Gastroesophageal sphincter (tissue), 3 donors: ENCODE measurements at regions not wholly inside any gene's neighbourhood (a gene's known extent, or its start where the extent isn't known, plus 50 kb on each side); places are given as distances from the start of the nearest gene placed in this dataset.

Experiments used
- CTCF ChIP-seq, 4 experiments: fragments of 200-600 bp in 2 of 4; fragments of 450-650 bp in 2 of 4; sonication (generic) in 1 of 4; IDR thresholded peaks; one replicate each; pipeline ENCODE4 v1.5.1; 2017 to 2019; ENCODE audit warnings: antibody characterized with exemption in 4 of 4, mild to moderate bottlenecking in 2 of 4, moderate library complexity in 2 of 4
- POLR2A ChIP-seq, 2 donors: fragments of 450-650 bp; IDR thresholded peaks; one replicate each; pipeline ENCODE4 v1.6.1; 2017; ENCODE audit warnings: antibody characterized with exemption in 2 of 2, mild to moderate bottlenecking in 2 of 2, moderate library complexity in 1 of 2

- TF ChIP-seq CTCF (IDR thresholded peaks at IDR 0.05) (no peak), POLR2A (IDR thresholded peaks at IDR 0.05) (no peak)
Observed at GRCh38 chr9:88198341-88198807, 60.1 kb upstream of the SPATA31C2 start.
